GM21423 (cell line): ENCODE measurements at regions not wholly inside any gene's neighbourhood (a gene's known extent, or its start where the extent isn't known, plus 50 kb on each side); places are given as distances from the start of the nearest gene placed in this dataset.

Experiments
- ATAC-seq: cut with Tn5 transposase; IDR thresholded peaks from one replicate; pipeline ENCODE4 v1.9.1; 2021; ENCODE audit warnings: mild to moderate bottlenecking, moderate library complexity; ENCODE audit not compliant: unreplicated experiment

DNA sequence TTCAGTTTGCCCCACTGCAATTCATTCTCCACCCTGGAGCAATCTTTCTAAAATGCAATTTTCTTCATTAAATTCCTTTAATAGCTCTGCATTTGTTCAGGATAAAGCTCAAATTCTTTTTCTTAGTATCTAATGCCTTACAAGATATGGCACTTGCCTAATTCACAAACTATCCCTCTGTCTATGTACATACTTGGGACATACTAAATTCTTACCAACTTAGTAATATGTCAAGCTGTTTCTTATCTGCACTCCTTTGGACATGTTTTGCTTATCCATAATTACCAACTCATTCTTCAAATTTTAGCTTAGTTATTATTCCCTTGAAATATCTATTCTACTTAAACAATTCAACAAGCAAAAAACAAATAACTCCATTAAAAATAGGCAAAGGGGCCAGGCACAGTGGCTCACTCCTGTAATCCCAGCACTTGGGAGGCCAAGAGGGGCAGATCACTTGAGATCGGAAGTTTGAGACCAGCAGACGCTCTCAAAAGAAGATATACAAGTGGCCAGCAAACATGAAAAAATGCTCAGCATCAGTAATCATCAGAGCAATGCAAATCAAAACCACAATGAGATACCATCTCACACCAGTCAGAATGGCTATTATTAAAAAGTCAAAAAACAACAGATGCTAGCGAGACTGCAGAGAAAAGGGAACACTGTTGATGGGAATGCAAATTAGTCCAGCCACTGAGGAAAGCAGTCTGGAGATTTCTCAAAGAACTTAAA, 96.9 kb downstream of the FAM76B start:
- no peak for ATAC-seq

- ATAC-seq, result no peak
These were observed 99.5 kb downstream of the FAM76B start for GRCh38 chr11:95690100-95690499.

GRCh38 chr11:95688501-95689222, 100.9 kb downstream of the FAM76B start:
- no peak for ATAC-seq

DNA sequence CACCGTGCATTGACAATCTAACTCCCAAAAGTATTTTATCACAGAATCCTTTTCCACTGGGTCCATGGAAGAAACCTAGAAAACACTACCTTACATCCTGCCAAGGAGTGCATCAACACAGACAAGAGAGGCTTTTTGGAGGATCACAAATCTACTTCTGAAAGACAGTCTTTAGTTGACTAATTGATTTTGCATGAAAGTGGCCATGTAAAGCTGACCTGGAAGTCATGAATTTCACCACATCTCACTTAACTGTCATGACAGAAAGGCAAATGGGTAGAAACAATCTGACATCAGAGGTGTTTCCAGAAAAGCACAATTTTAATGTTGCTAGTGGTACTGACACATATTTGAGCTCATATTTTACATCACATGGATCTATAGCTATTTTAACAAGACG, 101.6 kb downstream of the FAM76B start:
- ATAC-seq, result no peak

GRCh38 chr11:95686265-95686664, 103.3 kb downstream of the FAM76B start:
- no peak for ATAC-seq

DNA sequence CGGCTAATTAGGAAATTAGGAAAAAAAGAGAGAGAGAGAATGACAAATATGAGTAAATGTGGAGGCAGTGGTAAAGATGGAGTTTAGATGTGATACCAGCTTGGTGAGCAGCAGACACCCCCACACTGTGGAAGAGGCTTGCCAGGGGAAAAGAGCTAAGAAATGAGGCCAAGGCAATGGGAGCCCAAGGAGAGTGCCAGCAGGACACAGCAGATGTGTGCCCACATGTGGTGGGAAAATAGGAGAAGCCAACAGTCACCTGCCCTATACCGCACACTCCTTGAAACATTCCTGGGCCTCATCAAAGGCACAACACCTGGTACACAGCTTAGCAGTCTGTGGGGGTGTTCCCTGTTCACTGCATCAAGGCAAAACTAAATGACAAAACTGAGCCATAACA, 104.9 kb downstream of the FAM76B start:
- ATAC-seq, result no peak

- no peak for ATAC-seq
These were observed 105.4 kb downstream of the FAM76B start for GRCh38 chr11:95684170-95684569.

GRCh38 chr11:95682552-95682951, 107.0 kb downstream of the FAM76B start:
- ATAC-seq, result no peak

DNA sequence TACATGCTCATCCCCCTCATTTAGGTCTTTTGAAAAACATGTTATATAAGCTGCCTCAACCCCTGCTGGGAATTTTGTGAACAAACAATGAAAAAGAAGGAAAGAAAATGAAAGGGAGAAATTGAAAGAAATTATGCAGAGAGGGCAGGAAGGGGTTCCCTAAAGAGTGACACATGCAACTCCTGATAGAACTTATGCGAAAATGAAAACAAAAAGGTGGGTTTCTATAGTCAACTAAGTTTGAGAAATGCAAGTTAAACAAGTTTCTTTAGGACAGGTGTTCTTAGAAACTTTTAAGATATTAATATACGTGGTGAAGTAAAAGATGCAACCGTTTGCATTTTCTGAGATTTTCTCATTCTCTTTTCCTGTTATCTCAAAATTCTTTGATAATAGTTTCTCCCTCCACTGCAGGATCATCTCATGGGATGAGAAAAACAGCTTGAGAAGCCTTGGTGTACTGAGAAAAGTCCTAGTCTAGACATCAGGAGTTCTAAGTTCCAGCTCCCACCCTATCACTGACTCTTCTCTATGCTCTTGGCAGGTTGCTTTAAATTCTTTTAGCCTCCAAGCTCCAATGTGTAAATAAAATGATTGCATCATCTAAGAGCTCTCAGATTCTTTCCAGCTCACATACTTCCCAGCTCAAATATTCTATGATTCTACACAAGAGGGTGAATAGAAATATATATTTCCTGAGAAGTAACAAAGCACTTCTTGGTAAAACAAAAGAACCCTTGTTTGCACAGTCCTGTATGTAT, 109.2 kb downstream of the FAM76B start:
- peak; percentile 65 for ATAC-seq

DNA sequence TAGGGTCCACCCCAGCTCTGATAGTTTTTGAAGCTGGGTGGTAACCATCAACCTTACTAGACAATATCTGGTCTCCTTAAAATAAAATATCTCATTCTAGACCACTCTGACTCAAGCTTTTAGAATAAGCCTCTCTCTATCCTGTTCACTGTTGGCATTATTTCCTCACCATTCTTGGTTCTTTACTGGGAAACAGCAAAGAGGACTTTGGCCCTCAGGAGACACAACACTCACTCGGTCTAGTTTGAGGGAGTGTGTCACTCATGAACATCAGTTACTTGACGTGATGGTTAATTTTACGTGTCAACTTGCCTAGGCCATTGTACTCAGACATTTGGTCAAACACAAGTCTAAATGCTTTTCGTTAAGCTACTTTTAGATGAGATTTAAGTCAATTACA, 110.6 kb downstream of the FAM76B start:
- ATAC-seq, result no peak

DNA sequence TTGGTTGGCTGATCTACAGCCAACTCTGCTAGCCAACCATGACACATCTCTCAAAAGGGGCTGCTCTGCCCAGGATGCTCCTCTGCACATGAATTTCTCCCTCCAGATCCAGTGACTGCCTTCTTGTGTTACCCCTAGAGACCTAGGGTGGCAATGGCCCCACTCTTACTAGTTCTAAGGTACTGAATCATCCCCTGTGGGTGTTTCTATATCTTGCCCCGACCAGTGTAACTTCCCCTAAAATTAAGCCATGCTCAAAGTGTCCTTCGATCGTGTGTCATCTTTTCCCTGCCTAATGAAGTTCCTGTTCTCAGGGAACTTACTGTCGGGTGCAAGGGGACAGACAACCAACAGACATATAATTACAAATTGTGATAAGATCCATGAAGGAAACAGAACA, 113.3 kb downstream of the FAM76B start:
- ATAC-seq, result no peak

GRCh38 chr11:95675585-95675984, 114.0 kb downstream of the FAM76B start:
- ATAC-seq, result no peak

GRCh38 chr11:95674657-95675358, 114.8 kb downstream of the FAM76B start:
- no peak for ATAC-seq

DNA sequence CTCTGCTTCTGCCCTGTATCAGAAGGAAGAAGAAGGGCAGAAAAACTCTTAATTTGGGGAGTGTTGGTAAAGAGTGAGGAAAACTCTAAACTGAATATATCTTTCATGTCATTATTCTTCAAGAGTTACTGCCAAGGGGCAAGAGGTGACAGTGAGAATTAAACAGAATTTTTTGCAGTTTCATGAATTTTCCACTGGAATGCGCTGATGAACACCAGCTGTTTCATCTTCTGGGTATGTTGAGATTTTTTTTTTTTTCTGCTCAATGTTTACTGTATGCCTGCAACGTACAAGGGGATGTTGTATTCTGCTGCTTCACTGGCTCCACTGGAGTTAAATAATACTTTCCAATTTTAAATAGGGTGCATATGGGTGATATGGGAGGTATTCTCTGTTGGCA, 117.8 kb downstream of the FAM76B start:
- no peak for ATAC-seq

DNA sequence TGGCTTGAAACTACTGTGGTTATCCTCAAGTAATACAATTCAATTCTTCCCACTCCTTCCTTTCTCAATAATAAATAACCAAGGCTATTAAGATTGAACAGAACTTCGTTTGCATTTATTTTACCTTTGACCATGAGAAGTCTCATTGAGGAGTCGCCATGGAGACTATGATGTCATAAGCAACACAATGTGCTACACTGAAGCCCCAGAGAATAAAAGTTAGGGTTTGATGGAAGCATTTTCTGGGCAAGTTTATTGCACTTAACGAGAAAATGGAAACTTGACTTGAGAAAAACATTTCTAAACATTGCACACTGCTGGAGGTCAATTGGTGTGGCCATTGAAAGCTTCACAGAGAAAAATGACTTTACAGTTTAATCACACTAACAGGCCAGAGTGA, 121.5 kb downstream of the FAM76B start:
- ATAC-seq, result no peak

GRCh38 chr11:95661162-95661561, 128.4 kb downstream of the FAM76B start:
- ATAC-seq, result no peak

DNA sequence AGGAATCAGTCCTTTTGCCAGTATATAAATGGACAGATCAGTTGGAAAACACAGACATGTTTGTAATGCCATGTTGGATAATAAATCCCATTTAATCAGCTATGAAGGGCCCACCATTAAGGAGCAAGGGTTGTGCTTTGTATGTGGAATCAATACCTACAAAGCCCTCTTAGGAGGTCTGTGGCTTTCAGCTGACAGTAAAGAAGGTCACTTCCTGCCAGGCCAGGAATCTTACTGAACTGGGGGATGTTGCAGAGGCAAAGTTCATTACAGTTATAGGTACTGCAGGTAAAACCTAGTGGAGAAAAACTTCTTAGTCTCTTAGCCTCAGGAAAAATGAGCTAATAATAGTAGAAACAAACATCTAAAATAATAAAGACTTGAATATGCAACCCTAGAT, 129.5 kb downstream of the FAM76B start:
- ATAC-seq, result no peak

DNA sequence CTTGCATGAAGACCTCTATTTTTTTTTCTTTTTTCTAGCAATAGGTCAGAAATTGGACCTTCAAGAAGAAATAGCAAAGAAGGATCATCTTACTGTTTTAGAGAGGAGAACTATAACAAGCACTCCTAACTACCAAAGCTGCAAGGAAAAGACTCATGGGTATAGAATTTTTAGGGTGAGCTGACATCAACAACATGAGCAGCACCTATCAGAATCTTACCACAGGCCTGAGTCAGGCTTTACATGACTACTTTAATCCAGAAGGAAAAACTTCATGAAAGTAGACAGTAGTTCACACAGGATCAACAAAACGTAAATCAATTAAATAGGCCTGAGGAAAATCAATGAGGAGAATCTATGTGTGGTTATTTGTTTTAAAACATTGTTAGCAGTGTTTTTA, 130.5 kb downstream of the FAM76B start:
- ATAC-seq, result no peak

DNA sequence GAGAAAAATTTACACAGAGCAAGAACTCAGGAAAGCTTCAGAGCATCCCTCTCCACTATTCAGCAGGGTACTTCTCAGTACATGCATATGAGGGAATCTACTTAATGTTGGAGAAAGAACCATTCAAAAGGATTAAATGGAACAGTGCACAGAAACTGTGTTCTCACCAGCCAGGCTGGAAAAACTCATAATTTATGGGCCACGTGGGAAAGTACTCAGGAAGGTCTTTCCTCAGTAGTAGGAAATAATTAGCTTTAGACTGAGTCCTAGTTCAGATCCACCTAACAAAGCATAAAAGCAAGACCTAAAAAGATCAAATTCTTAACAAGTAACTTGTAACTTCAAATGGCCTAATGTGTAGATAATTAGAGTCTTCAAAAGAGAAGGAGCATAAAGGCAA, 134.0 kb downstream of the FAM76B start:
- no peak for ATAC-seq

- ATAC-seq, result no peak
These were observed 135.9 kb downstream of the FAM76B start for GRCh38 chr11:95653680-95654079.

- ATAC-seq, result no peak
These were observed 136.5 kb downstream of the FAM76B start for GRCh38 chr11:95653099-95653498.
